ENCODE measurements at regions not wholly inside any gene's neighbourhood (a gene's known extent, or its start where the extent isn't known, plus 50 kb on each side); places are given as distances from the start of the nearest gene placed in this dataset.

GRCh38 chr16:31712064-31712540 is 161.5 kb upstream of the ZNF267 start:
- TF ChIP-seq TCF7L2 (IDR thresholded peaks at IDR 0.05; ENCODE audit: borderline replicate concordance, extremely low read depth, insufficient read depth, insufficient read length) (no peak), POLR2A (IDR thresholded peaks at IDR 0.05; ENCODE audit: borderline replicate concordance, extremely low read depth, insufficient read depth, insufficient read length) (no peak), CTCF (IDR thresholded peaks at IDR 0.05 in 2 of 3, conservative IDR thresholded peaks at IDR 0.05 in 1 of 3; ENCODE audit: borderline replicate concordance in 1 of 3, insufficient read depth in 1 of 3, low read depth in 2 of 3, low read length in 2 of 3) (no peak), MAX (IDR thresholded peaks at IDR 0.05) (no peak), ZFX (IDR thresholded peaks at IDR 0.05) (no peak), FOSL1 (IDR thresholded peaks at IDR 0.05; ENCODE audit: low read depth) (no peak), EGR1 (IDR thresholded peaks at IDR 0.05; ENCODE audit: low read depth) (no peak), EZH2 (IDR thresholded peaks at IDR 0.05) (no peak)

Measured in HCT116 (cell line).